ENCODE measurements at regions not wholly inside any gene's neighbourhood (a gene's known extent, or its start where the extent isn't known, plus 50 kb on each side); places are given as distances from the start of the nearest gene placed in this dataset.

GRCh38 chr12:46580445-46580844, 207.9 kb upstream of the SLC38A2 start:
- no peak for DNase-seq (ENCODE audit: low spot score)
- no peak for TF ChIP-seq CTCF (IDR thresholded peaks at IDR 0.05)
- no peak overlapping the region for H3K27ac ChIP-seq
- H3K4me3 ChIP-seq, result no peak overlapping the region

- TF ChIP-seq CTCF (IDR thresholded peaks at IDR 0.05), result no peak
- no peak for DNase-seq (ENCODE audit: low spot score)
- Histone ChIP-seq H3K4me3 (no peak overlapping the region), H3K27ac (peak overlapping the region in 1 of 2 donors; percentile 68)
Observed at GRCh38 chr12:46579474-46579873, 206.9 kb upstream of the SLC38A2 start.

- H3K27ac ChIP-seq, result peak overlapping the region; percentile 68 to 78
Observed at GRCh38 chr12:46578190-46578982, 205.8 kb upstream of the SLC38A2 start.

GRCh38 chr12:46577063-46577776, 204.6 kb upstream of the SLC38A2 start:
- DNase-seq (ENCODE audit: low spot score), result no peak
- H3K27ac ChIP-seq, result peak overlapping the region; percentile 68 to 78
- no peak for TF ChIP-seq CTCF (IDR thresholded peaks at IDR 0.05)
- no peak overlapping the region for H3K4me3 ChIP-seq

More at GRCh38 chr12:46578190-46578982, 205.8 kb upstream of the SLC38A2 start:
- DNase-seq (ENCODE audit: low spot score), result no peak
- no peak for TF ChIP-seq CTCF (IDR thresholded peaks at IDR 0.05)
- H3K4me3 ChIP-seq, result no peak overlapping the region

GRCh38 chr12:46574847-46575246, 202.3 kb upstream of the SLC38A2 start:
- no peak for TF ChIP-seq CTCF (IDR thresholded peaks at IDR 0.05)
- Histone ChIP-seq H3K4me3 (no peak overlapping the region), H3K27ac (peak overlapping the region in 1 of 2 donors; percentile 12)
- no peak for DNase-seq (ENCODE audit: low spot score)

GRCh38 chr12:46573347-46573658, 200.7 kb upstream of the SLC38A2 start:
- no peak for DNase-seq (ENCODE audit: low spot score)
- no peak overlapping the region for H3K4me3 ChIP-seq
- no peak for TF ChIP-seq CTCF (IDR thresholded peaks at IDR 0.05)
- peak overlapping the region in 1 of 2 donors; percentile 56 for H3K27ac ChIP-seq

Data from coronary artery (tissue), 2 donors.